AG08395 (cell line): ENCODE measurements at regions not wholly inside any gene's neighbourhood (a gene's known extent, or its start where the extent isn't known, plus 50 kb on each side); places are given as distances from the start of the nearest gene placed in this dataset.
A peak's percentile ranks its signal among the peaks of the same experiment; 100 is the strongest.

Source experiments
- DNase-seq: peaks from one replicate; pipeline ENCODE4 v3.0.0; 2012; ENCODE audit warnings: mixed read lengths, low spot score

DNA sequence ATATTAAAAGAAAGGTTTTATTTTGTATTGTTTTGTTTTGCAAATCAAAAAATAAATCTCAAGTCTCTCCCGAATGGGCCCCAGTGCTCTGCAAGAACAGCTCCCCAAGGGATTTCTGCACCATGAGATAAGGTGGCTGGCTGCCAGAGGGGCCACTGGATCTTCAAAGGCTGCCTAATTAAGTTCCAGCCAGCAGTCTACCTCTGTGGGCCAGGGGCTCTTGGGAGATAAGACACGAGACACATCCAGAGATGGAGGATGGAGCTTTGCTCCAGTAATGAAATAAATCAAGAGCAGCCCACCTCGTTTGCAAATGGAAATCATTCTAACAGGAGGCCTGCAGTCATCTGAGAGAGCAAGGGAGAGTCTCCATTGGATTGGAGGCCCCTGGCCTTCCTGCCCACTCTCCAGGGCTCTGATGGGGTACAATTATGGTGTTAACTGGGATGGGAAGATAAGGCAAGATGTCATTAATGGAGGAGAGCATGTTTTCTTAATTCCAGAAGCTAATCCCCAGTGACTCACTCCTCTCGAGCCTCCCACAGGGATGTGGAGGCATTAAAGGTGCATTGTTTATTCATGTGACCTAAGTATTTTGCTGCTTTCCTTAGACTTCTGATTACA lies 155.2 kb upstream of the KAZN start:
- peak; percentile 32 for DNase-seq

GRCh38 chr1:14451217-14451616 lies 147.3 kb upstream of the KAZN start:
- DNase-seq = no peak

- DNase-seq = no peak
Measured at GRCh38 chr1:14452551-14452950, 145.9 kb upstream of the KAZN start.

GRCh38 chr1:14460173-14460572 lies 138.3 kb upstream of the KAZN start:
- no peak for DNase-seq

DNA sequence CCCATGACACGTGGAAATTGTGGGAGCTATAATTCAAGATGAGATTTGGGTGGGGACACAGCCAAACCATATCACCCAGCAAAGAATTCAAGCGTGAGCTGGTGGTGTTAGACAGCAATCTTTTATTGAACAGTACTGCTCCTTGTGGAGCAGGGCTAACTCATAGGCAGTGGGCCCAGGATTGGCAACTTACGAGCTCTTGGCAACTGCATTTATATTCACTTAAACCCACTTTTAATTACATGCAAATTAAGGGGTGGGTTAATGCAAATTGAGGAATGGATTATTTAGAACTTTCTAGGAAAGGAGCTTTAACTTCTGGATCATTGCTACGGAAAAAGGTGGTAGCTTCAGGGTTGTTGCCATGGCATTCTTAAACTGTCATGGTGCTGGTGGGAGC lies 135.6 kb upstream of the KAZN start:
- no peak for DNase-seq

- no peak for DNase-seq
Measured at GRCh38 chr1:14466006-14466405, 132.5 kb upstream of the KAZN start.

- no peak for DNase-seq
Measured at GRCh38 chr1:14467112-14467511, 131.4 kb upstream of the KAZN start.

- no peak for DNase-seq
Measured at GRCh38 chr1:14468751-14469150, 129.7 kb upstream of the KAZN start.

DNA sequence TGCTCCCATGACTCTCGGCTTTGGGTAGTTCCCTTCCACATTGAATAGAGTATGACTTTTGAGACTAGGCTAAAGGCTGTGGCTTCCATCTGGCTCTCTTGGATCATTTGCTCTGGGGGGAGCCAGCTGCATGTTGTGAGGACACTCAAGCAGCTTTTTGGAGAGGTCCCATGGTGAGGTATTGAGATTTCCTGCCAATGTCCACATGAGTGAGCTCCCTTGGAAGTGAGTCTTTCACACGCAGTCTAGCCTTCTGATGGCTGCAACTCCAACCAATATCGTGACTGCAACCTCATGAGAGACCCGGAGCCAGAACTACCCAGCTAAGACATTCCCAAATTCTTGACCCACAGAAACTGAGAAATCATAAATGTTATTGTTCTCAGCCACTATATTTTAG lies 127.7 kb upstream of the KAZN start:
- DNase-seq = no peak

DNA sequence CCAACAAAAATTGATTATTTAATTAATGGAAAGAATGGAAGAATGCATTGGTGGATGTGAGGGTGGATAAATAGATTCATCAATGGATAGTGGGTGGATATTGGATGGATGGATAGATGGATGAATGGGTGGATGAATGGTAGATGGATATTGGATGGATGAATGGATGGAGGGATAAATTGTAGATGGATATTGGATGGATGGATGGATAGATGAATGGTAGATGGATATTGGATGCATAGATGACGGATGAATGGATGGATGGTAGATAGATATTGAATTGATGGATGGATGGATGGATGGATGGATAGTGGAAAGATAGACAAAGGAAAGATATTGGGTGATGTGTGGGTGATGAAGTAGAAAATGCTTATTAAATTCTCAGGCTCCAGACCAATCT lies 123.6 kb upstream of the KAZN start:
- DNase-seq = no peak

GRCh38 chr1:14476170-14476955 lies 122.1 kb upstream of the KAZN start:
- DNase-seq = peak; percentile 80

GRCh38 chr1:14478120-14478519 lies 120.4 kb upstream of the KAZN start:
- DNase-seq = no peak

DNA sequence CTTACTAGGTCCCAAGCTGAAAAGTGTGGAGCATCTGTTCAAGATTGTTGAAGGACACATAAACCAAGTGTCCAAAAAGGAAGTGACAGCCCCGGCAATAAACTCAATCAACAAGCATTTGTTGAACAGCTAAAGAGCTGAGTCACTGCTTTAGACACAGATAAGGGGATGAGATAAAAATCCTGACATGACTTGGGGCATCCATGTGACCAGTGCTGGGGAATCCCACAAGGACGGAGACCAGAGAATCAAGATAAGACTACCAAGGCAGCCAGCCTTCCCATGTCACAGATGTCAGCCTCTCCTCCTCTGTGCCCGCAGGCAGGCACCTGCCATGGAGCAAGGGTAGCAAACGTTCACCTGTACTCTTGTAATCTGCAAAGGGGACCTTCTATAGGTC lies 118.6 kb upstream of the KAZN start:
- DNase-seq = no peak

GRCh38 chr1:14482784-14483450 lies 115.6 kb upstream of the KAZN start:
- DNase-seq = no peak

- no peak for DNase-seq
Measured at GRCh38 chr1:14485285-14485684, 113.2 kb upstream of the KAZN start.

DNA sequence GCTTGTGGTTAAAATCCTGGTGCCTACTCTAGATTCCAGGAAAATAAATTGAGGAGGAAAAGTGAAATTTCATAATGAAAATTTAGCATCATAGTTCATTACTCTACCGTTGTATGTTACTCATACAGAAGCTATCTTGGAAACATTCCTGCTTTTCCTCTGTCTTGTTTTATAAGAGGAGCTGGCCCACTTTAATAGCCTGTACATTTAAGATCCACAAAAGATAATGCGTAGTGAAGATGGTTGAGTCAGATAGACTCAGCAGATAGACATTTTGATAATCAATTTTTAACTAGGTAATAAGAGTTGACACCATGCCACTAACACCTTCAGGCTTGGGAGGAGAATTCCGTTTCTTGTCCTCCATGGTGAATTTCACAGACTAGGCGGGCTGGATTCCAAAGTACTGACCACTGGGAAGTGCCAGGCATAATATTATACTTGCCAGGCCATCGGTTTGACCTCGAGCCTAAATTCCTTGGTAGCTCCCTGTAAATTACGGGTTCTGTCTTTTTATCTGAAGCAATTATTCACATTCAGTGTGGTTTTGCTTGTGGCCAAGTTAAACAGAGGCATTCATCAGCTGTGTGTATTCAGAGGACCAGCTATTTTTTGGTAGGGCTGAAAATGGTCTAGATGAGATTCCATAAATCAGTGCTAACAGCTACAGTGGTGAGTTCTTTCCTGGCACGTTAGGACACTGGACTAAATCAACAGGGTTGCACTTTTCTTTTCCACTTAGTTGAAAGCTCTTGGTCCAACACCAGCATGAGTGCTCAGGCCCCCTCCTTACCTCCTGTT lies 111.9 kb upstream of the KAZN start:
- DNase-seq = peak; percentile 84

DNA sequence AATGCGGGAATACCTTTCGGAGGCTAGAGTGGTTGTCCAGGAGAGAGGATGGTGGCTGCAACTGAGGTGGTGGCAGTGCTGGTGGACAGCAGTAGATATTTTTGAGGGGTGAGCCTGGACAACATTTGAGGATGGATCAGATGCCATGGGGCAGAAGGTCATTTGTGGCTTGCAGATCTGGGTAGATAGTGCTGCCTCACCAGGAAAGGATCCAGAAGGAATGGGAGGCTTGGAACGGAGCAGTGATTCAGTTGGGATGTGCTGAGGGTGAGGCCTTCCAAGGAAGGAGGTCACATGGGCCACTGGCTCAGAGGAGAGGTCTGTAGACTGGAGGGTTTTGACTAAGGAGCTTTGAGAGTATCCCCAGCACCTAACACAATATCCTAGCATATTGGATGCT lies 110.8 kb upstream of the KAZN start:
- DNase-seq = peak; percentile 58

- no peak for DNase-seq
Measured at GRCh38 chr1:14494911-14495310, 103.6 kb upstream of the KAZN start.

GRCh38 chr1:14495381-14495780 lies 103.1 kb upstream of the KAZN start:
- no peak for DNase-seq

DNA sequence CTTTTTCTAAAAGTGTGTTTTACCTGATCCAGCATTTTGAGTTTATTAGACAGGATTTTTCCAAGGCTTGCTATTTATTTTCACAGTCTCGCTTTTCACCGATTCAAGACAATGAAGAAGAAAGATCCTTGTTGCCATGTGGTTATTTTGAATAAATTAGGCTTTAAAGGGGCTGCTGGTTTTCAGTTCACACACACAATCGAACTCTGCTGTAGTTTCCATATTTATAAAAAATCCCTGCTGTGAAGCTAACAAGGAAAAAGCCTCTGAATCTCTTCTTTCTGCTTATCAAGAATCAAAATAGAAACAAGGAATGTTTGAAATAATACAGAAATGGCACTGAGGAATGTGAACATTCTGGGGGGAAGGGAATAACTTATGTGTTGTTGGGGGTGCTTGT lies 102.5 kb upstream of the KAZN start:
- no peak for DNase-seq

GRCh38 chr1:14498839-14499238 lies 99.6 kb upstream of the KAZN start:
- no peak for DNase-seq

DNA sequence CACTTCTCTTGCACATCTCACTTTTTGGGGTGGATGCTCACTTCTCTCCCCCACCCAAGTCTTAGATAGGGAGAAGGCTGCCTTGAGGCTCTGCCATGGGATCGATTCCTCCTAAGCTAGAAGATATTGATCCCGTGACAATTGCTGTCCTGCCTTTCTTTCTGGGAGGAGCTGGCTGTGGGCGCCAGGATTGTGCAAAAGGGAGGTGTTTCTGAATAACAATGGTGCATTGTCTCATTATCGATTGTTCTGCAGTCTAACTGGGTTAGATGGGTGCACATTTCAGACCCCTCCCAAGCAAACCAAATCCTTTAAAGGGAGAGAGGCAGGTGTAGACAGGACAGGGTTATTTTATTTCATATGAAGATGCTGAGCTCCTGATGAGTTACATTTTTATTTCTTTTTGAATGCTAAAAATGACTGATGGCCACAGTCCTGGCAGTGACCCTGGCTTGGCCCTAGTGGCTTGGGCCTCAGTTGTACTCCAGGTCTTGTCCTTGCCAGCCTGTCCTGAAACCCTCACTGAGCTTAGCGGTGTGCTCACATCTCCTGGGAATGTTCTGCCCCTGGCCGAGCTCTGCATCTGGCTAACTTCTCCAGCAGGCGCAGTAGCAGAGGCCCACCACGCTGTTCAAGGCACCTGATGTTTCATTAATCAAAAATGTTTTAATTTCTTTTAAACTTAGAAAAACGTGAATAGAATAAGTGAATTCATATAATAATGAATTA lies 99.0 kb upstream of the KAZN start:
- DNase-seq = no peak
